Ectodermal cell (in vitro differentiated cells): ENCODE measurements at regions not wholly inside any gene's neighbourhood (a gene's known extent, or its start where the extent isn't known, plus 50 kb on each side); places are given as distances from the start of the nearest gene placed in this dataset.

Experiments used
- H3K27ac ChIP-seq: 2 replicates; pipeline ENCODE4 v1.7.0; 2013; ENCODE audit warnings: mild to moderate bottlenecking, low read depth, low read length; ENCODE audit not compliant: insufficient read depth, poor library complexity, severe bottlenecking
- H3K27me3 ChIP-seq: 2 replicates; pipeline ENCODE4 v1.7.0; 2013; ENCODE audit warnings: mild to moderate bottlenecking, low read length; ENCODE audit not compliant: insufficient read depth, control insufficient read depth, poor library complexity, severe bottlenecking
- H3K36me3 ChIP-seq: one replicate; pipeline ENCODE4 v1.7.0; 2013; ENCODE audit warnings: low read length; ENCODE audit not compliant: control insufficient read depth, insufficient read depth
- H3K4me1 ChIP-seq: one replicate; pipeline ENCODE4 v1.7.0; 2013; ENCODE audit warnings: low read length; ENCODE audit not compliant: control insufficient read depth, insufficient read depth
- H3K4me3 ChIP-seq: 2 replicates; pipeline ENCODE4 v1.7.0; 2013; ENCODE audit warnings: low read depth, low read length, control low read depth; ENCODE audit not compliant: insufficient read depth
- H3K9me3 ChIP-seq: 2 replicates; pipeline ENCODE4 v1.7.0; 2013; ENCODE audit warnings: mild to moderate bottlenecking, low read length, moderate library complexity; ENCODE audit not compliant: control insufficient read depth
- WGBS, 2 experiments: methylation state at CpG; one replicate each; pipeline ENCODE4 v1.1.7; 2013; ENCODE audit warnings: missing lambda C conversion rate in 2 of 2; 5-methylcytosine and 5-hydroxymethylcytosine counted together

DNA sequence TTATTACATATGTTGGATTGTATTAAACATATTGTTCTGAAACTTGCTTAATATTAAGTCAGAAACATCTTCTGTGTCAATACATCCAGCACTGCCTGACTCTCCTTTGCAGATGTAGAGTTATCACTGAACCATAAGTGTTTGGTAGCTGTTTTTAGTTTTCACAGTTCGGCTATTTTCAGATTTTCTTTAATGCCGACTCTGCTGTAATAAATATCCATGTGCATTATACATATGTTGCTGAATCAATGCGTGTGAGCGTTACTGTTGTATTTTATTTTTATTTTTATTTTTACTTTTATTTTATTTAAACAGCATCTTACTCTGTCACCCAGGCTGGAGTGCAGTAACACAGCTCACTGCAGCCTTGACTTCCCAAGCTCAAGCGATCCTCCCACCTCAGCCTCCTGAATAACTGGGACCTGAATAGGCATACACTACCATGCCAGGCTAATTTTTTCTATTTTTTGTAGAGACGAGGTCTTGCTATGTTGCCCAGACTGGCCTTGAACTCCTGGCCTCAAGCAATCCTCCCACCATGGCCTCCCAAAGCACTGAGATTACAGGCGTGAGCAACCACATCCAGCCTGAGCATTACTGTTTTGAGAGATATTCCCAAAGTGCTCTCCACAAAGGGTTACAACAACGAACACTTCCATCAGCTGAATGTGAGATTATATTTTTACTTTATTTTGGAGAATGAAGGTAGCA lies 50.7 kb upstream of the NOCT start:
- Histone ChIP-seq H3K36me3 (no peaks in the 10 kb centered on the region), H3K4me3 (no peak overlapping the region), H3K27ac (no peak overlapping the region), H3K9me3 (no peaks in the 10 kb centered on the region), H3K4me1 (peaks cover 5% of the 10 kb centered on the region), H3K27me3 (no peaks in the 10 kb centered on the region)
- 94 to 96% methylated on average over 4 to 6 of the region's 8 CpGs for WGBS, 2 experiments

- Histone ChIP-seq H3K4me3 (no peak overlapping the region), H3K36me3 (no peaks in the 10 kb centered on the region), H3K27me3 (no peaks in the 10 kb centered on the region), H3K4me1 (peaks cover 5% of the 10 kb centered on the region), H3K27ac (no peak overlapping the region), H3K9me3 (no peaks in the 10 kb centered on the region)
- WGBS, 2 experiments = 86 to 94% methylated on average over 1 of the region's 4 CpGs
Measured at GRCh38 chr4:138963412-138963811, 52.2 kb upstream of the NOCT start.

DNA sequence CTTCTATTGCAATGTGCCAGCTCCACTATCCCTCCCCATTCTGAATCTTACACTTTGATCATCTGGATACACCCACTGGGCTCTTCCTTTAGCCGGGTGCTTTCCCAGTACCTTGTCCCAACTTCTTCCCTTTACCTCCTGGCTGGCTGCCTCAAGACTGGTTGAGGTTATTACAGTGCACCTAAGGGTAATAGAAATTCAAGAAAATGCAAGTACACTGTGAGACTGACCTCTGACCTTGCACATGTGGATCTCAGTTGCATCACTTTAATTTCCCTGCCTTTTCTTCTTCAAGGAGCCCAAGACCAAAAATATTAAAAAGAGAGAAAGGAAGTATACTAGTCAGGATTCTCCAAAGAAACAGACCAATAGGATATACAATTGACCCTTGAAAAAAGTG lies 53.9 kb upstream of the NOCT start:
- Histone ChIP-seq H3K4me1 (peaks cover 5% of the 10 kb centered on the region), H3K27ac (no peak overlapping the region), H3K4me3 (no peak overlapping the region), H3K36me3 (no peaks in the 10 kb centered on the region), H3K27me3 (no peaks in the 10 kb centered on the region), H3K9me3 (no peaks in the 10 kb centered on the region)
- 63 to 76% methylated on average over 1 of the region's 1 CpG for WGBS, 2 experiments

GRCh38 chr4:138961129-138961528 lies 54.5 kb upstream of the NOCT start:
- Histone ChIP-seq H3K4me1 (peaks cover 5% of the 10 kb centered on the region), H3K36me3 (no peaks in the 10 kb centered on the region), H3K27me3 (no peaks in the 10 kb centered on the region), H3K9me3 (no peaks in the 10 kb centered on the region), H3K4me3 (no peak overlapping the region), H3K27ac (no peak overlapping the region)
- WGBS, 2 experiments = 95 to 96% methylated on average over 5 of the region's 5 CpGs

DNA sequence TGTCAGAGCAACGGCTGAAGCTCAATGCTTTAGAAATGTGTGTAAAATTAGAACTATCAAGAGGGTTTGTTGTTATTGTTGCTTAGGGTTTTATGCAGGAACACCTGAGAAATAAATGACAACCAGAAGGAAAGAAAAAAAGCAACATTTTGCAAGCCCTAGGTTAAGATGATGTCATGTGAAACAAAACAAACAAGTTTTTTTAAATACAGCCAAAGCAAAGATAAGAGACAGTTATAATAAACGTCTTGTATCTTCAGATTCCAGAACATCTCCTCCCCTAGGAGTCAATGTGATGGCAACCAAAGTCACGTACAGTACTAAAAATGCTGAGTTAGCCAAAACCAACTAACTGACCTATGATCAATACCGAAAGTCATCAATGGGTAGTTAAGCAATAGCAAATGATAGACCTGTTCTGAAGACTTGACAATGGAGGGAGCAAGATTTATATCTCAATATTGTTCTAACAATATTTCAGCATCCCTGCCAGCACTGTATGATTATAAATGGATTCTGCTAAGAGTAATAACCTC lies 55.3 kb upstream of the NOCT start:
- no peak overlapping the region for H3K27ac ChIP-seq
- H3K4me3 ChIP-seq = no peak overlapping the region
- no peaks in the 10 kb centered on the region for H3K9me3 ChIP-seq
- peaks cover 5% of the 10 kb centered on the region for H3K4me1 ChIP-seq
- H3K36me3 ChIP-seq = no peaks in the 10 kb centered on the region
- WGBS, 2 experiments = 95% methylated on average over 4 of the region's 4 CpGs
- H3K27me3 ChIP-seq = no peaks in the 10 kb centered on the region

DNA sequence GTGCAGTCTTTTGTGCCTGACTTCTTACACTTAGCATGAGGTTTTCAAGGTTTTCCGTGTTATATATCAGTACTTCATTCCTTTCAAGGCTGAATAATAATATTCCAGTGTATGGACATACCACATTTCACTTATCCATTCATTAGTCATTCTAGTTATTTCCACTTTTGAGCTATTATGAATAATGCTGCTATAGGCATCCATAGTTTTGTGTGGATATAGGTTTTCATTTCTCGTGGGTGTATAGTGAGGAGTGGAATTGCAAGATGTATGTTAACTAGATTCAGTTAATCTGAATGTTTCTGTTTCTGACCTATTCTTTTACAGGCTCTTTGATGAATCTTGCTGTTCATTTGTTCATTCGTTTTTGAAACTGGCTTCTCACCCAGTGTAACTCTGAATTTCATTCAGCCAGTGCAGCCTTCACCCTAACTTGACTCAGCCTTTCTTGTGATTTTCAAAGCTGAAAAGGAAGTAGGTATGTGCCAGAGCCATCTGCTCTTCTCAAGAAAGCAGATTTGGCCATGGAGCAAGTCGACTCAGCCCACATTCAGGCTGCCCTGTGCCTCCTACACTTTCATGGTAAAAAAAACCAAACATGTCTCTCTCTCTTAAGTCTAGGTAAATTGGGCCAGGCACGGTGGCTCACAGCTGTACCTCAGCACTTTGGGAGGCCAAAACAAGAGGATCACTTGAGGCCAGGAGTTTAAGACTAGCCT lies 56.3 kb upstream of the NOCT start:
- peaks cover 5% of the 10 kb centered on the region for H3K4me1 ChIP-seq
- no peaks in the 10 kb centered on the region for H3K9me3 ChIP-seq
- 91 to 93% methylated on average over 5 of the region's 5 CpGs for WGBS, 2 experiments
- no peaks in the 10 kb centered on the region for H3K27me3 ChIP-seq
- no peak overlapping the region for H3K4me3 ChIP-seq
- no peak overlapping the region for H3K27ac ChIP-seq
- H3K36me3 ChIP-seq = no peaks in the 10 kb centered on the region

DNA sequence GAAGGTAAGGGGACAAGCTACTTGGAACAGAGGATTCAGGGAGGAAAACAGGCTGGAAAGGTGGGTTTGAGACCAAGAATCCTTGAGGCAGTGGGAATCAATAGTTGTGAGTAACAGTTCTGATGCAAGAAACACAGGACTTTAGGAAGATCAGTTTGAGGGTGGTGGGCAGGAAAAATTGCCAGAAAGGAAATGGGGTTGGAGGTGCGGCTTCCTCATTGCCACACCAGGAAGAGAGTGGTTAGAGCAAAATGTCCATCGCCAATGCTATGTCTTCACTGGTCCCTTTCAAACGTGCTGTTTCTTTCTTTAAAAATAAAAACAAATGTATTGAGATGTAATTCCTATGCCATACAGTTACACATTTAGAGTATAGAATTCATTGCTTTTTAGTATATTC lies 57.1 kb upstream of the NOCT start:
- WGBS, 2 experiments = 95 to 98% methylated on average over 2 to 3 of the region's 3 CpGs
- Histone ChIP-seq H3K27me3 (no peaks in the 10 kb centered on the region), H3K27ac (no peak overlapping the region), H3K4me3 (no peak overlapping the region), H3K36me3 (no peaks in the 10 kb centered on the region), H3K9me3 (no peaks in the 10 kb centered on the region), H3K4me1 (peaks cover 5% of the 10 kb centered on the region)

DNA sequence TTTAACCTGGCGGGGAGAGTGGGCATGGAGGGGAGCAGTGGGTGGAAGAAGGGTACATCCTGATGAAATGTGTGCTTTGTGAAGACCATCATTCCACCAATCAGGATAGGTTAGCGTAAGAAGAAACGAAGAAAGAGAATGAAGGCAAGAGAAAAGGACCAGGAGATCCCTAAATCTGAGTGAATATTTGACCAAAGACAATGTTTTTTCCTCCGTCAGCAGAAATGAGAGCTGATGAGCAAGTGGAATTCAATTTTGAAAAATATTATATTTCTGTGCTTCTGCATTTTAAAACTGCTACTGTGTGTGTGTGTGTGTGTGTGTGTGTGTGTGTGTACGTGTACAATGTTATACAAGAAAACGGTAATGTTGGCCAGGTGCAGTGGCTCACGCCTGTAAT lies 58.3 kb upstream of the NOCT start:
- H3K27ac ChIP-seq = no peak overlapping the region
- peaks cover 5% of the 10 kb centered on the region for H3K4me1 ChIP-seq
- WGBS, 2 experiments = 83 to 93% methylated on average over 7 of the region's 7 CpGs

DNA sequence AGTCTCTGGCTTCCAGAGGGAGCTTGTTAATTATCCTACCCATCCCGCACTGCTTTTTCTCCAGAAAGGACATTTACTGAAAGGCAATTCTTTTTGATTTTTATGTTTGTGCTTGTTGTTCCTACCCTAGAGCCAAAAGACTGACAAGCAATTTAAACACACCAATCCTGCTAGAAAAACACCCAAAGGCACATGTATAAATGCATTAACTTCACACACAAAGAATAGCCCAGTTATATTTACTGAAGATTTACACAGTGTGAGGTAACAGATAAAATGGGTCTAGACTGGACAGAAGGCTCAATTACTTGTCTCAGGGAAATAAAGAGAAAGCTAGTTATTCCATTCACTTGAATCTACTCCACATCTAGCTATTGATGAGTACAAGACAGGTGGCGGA lies 61.2 kb upstream of the NOCT start:
- WGBS, 2 experiments = 89 to 93% methylated on average over 2 of the region's 2 CpGs
- no peaks in the 10 kb centered on the region for H3K9me3 ChIP-seq
- H3K27ac ChIP-seq = no peak overlapping the region

More for the DNA sequence above, 58.3 kb upstream of the NOCT start:
- H3K9me3 ChIP-seq = no peaks in the 10 kb centered on the region
- no peaks in the 10 kb centered on the region for H3K36me3 ChIP-seq
- H3K4me3 ChIP-seq = no peak overlapping the region
- H3K27me3 ChIP-seq = no peaks in the 10 kb centered on the region

DNA sequence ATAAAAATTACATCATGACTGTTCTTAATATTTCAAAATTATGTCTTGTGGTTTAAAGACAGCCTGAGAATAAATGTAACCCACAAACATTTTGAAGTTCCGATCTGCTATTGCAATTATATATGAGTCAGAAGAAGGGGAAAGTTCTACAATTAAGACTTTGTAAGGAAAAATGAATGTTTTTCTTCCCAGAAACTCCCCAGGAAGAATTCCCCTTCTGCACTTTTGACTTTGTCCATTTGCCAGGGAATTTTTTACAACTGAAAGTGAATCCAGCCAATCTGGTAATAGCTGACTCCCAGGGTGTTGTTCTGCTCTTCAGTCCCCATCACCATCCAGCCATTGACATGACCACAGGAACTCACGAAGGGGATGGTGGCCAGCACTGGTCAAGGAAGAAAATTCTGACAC lies 61.6 kb upstream of the NOCT start:
- H3K9me3 ChIP-seq = no peaks in the 10 kb centered on the region
- H3K36me3 ChIP-seq = no peaks in the 10 kb centered on the region
- H3K4me3 ChIP-seq = no peak overlapping the region
- 82 to 85% methylated on average over 1 to 2 of the region's 2 CpGs for WGBS, 2 experiments
- no peaks in the 10 kb centered on the region for H3K4me1 ChIP-seq
- no peaks in the 10 kb centered on the region for H3K27me3 ChIP-seq
- no peak overlapping the region for H3K27ac ChIP-seq

More for the DNA sequence above, 61.2 kb upstream of the NOCT start:
- Histone ChIP-seq H3K27me3 (no peaks in the 10 kb centered on the region), H3K4me3 (no peak overlapping the region), H3K4me1 (no peaks in the 10 kb centered on the region), H3K36me3 (no peaks in the 10 kb centered on the region)
